NCI-H1105 (cell line): ENCODE measurements at regions not wholly inside any gene's neighbourhood (a gene's known extent, or its start where the extent isn't known, plus 50 kb on each side); places are given as distances from the start of the nearest gene placed in this dataset.

Experiments used
- DNase-seq: peaks from one replicate; lab custom pipeline; 2025; lab: John Stamatoyannopoulos, UW

DNA sequence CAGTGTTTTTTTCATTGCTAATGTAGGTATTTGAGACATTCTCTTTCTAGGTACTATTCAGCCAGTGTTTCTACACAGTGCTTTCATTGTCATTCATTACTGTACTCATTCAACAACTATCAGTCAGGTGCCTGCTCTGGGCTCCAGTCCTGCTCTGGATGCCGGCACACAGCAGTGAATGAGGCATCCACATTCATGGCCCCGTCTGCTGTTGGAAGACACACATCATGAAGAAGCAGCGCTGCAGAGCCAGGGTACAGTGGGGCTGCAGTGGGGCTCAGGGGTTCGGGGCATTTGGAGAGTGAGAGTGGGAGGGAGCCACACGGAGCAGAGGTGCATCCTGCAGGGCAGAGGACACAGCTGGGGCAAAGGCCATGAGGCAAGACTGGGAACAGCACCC lies 737.2 kb upstream of the RAB6C start:
- no peak for DNase-seq

GRCh38 chr2:129247751-129248150 lies 731.7 kb upstream of the RAB6C start:
- DNase-seq = no peak

DNA sequence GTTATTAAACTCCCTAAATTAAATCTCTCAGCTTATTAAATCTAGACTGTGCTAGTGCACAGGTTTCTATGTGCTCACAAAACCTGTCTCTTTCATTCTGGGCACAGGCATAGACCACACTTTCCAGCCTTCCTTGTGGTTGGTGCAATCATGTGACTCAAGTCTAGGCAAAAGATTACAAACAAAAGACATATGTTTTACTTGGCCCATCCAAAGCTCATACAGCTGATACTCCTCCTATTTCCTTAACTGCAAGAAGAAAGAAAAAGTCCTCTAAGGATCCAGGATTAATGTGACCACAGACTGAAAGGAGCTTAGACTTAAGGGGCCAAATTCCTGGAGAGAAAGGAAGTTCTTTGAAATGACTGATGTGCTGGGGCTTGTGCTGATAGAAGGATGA lies 731.3 kb upstream of the RAB6C start:
- DNase-seq = no peak

- DNase-seq = no peak
Measured at GRCh38 chr2:129252781-129253460, 726.5 kb upstream of the RAB6C start.

- no peak for DNase-seq
Measured at GRCh38 chr2:129253461-129253812, 726.0 kb upstream of the RAB6C start.

GRCh38 chr2:129254718-129255117 lies 724.7 kb upstream of the RAB6C start:
- no peak for DNase-seq

DNA sequence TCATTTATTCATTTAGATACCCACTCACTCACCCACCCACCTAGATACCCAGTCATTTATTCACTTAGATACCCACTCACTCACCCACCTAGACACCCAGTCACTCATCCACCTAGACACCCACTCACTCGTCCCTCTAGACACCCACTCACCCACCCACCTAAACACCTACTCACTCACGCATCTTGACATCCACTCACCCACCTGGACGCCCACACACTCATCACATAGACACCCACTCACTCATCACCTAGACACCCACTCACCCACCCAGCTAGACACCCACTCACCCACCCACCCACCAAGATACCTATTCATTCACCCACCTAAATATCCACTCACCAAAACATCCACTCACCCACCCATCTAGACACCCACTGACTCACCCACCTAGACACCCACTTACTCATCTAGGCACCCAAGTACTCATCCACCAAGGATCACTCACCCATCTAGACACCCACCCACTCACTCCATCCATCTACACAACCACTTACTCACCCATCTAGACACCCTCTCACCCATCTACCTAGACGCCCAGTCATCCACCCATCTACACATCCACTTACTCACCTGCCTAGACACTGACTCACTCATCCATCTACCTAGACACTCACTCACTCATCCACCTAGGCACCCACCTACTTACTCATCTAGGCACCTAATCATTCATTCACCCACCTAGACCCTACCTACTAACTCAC lies 723.7 kb upstream of the RAB6C start:
- no peak for DNase-seq

GRCh38 chr2:129256642-129257041 lies 722.8 kb upstream of the RAB6C start:
- DNase-seq = no peak

GRCh38 chr2:129262934-129263333 lies 716.5 kb upstream of the RAB6C start:
- peak; percentile 5 for DNase-seq

DNA sequence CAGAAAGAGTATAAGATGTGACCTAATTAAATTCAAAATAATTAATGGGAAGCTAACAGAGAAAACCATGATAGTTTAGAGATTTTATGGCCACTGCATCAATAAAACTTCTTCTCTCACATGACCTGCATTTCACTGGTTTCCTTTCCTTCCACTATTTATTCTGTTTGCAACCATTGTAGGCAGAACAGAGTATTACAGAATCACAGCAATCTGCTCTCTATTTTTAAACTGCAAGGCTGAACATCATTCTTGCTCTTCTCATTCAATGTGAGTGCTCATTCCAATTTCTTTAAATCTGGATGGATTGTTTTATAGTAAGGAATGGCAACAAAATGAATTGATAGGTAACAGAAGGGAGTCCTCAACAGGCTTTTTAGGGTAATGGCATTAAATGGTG lies 715.5 kb upstream of the RAB6C start:
- no peak for DNase-seq

- DNase-seq = no peak
Measured at GRCh38 chr2:129267559-129267958, 711.9 kb upstream of the RAB6C start.

GRCh38 chr2:129273266-129274037 lies 706.0 kb upstream of the RAB6C start:
- DNase-seq = no peak

- no peak for DNase-seq
Measured at GRCh38 chr2:129274038-129274415, 705.4 kb upstream of the RAB6C start.

DNA sequence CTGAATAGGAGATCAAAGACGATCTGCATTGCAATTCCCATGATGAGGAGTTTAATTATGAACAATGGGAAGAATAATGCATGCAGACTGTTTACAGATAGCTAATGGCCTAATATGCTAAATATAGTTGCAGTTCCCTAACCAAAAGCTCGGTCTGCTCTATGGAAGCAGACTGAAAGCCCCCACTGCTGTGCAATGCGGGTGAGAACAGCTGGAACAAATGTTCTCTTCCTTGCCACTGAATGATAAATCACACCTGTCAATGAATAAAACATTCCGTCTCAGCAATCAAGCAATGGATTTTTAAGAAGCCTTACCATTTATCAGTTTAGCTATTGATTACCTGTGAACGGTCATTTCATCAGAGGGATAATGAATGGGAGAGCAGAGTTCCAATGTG lies 704.5 kb upstream of the RAB6C start:
- no peak for DNase-seq

- no peak for DNase-seq
Measured at GRCh38 chr2:129275706-129276105, 703.8 kb upstream of the RAB6C start.

DNA sequence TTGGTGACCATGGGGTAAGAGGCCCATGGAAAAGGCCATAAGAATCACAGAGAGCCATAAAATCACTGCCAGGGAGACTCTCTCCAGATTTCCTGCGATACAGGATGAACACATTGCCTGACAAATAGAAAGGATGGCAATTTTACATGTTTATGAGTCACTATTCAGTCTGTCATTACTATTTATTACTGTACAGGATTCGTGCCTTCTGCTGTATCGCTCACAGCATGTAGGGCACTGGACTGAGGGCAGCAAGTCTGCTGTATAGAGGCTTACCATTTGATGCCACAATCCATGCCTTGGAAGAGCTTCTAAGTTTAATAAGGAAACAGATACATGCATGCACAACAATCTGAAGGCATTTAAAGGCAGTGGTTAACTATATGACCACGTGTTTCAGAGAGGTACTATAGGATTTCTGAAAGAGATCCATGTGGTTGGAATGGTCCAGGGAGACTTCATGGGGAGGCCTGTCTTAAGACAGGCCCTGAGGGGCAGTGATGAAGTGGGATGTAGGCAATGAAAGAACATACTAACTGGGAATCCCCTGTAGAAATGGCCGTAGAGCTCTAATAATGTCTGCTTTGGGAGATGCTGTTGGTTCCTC lies 702.4 kb upstream of the RAB6C start:
- no peak for DNase-seq

DNA sequence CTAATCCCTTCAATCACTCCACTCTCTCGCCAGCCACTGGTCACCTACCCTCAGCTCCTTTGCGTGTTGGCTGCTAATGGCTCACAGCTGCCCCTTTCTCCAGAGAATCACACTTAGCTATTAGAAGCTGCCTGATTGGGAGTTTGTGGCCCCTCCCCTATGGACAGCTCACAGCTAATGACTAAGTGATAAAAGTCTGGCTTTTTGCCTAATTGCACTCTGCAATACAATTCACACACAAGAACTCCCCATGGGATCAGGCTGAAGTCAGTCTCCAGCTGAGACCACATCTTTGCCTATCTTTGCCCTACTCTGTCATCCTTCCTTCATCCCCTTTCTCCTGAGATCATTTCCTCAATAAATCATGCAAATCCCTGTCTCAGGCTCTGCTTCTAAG lies 701.9 kb upstream of the RAB6C start:
- DNase-seq = peak; percentile 36

- DNase-seq = peak; percentile 23
Measured at GRCh38 chr2:129281791-129282530, 697.5 kb upstream of the RAB6C start.

DNA sequence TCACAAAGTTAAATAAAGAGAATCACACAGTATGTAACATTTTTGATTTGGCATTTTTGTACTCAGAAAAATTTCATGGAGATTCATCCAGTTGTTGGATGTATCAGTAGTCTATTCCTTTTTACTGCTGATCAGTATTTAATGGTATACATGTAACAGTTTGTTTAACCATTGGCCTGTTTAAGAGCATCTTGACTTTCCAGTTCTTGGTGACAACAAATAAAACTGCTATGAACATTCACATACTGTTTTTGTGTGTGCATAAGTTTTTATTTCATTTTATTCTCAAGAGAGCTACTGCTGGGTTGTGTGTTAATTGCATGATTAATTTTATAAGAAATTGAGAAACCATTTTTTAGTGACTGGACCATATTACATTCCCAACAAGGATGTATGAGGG lies 694.5 kb upstream of the RAB6C start:
- DNase-seq = no peak

GRCh38 chr2:129293326-129293725 lies 686.1 kb upstream of the RAB6C start:
- no peak for DNase-seq

- DNase-seq = no peak
Measured at GRCh38 chr2:129296396-129296795, 683.1 kb upstream of the RAB6C start.

- DNase-seq = peak; percentile 8
Measured at GRCh38 chr2:129296806-129297205, 682.7 kb upstream of the RAB6C start.
